HG02970 (cell line): ENCODE measurements at regions not wholly inside any gene's neighbourhood (a gene's known extent, or its start where the extent isn't known, plus 50 kb on each side); places are given as distances from the start of the nearest gene placed in this dataset.

Experiments used
- ATAC-seq: cut with Tn5 transposase; IDR thresholded peaks from one replicate; pipeline ENCODE4 v1.9.1; 2021; ENCODE audit warnings: mild to moderate bottlenecking, moderate library complexity, moderate number of reproducible peaks; ENCODE audit not compliant: unreplicated experiment, low FRiP score

DNA sequence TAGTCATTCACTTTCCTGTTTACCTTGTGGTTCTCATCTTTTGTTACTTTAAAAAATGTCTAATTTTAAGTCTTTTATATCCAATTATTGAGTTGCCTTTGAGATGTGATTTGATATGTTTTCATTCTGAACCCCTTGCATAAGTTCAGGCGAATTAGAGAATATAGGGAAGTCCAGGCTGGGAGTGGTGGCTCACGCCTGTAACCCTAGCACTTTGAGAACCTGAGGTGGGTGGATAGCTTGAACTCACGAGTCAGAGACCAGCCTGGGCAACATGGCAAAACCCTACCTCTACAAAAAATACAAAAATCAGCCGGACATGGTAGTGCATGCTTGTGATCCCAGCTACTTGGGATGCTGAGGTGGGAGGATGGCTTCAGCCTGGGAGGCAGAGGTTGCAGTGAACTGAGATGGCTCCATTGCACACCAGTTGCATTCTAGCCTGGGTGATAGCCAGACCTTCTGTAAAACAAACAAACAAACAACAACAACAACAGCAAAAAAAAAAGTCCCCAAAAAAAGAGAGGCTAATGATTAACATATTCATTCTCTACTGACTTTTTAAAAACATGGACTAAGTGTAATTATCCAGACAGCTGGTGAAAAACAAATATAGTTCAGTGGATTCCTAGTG, 451.1 kb upstream of the RGS6 start:
- ATAC-seq, result no peak

DNA sequence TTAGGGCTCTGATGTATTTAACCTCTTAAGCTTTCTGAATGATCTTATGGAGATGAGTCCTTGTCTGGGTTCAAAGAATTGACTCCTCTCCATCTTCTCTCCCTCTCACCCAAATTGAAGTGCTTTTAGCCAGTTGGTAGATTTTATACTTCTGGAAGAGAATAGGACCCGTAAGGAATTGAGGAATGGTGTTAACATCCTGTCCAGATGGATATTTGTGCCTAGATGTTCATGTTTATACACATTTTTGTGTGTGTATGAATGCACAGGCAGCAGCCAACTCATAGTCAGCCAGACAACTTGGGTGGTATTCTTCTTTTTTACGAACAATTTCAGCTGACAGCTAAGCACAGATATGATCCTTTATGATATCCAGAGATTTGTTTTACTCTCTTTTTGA, 449.6 kb upstream of the RGS6 start:
- no peak for ATAC-seq

DNA sequence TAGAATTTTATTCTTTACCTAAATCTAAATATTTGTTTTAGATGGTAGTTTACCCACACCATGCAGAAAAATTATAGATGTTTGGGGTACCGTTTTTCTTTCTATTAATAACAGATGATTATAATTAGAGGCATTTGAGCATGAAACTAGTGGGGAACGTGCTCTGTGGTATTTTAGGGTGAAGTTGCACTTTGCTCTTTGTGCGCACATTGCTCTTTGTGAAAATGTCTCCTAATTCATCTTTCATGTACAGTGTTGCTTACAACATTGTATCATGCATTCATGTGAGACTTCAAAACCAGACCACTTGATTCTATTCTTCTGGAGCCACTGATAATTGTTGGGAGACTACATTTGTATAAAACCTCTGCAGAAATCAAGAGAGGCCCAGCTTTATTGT, 449.1 kb upstream of the RGS6 start:
- no peak for ATAC-seq

DNA sequence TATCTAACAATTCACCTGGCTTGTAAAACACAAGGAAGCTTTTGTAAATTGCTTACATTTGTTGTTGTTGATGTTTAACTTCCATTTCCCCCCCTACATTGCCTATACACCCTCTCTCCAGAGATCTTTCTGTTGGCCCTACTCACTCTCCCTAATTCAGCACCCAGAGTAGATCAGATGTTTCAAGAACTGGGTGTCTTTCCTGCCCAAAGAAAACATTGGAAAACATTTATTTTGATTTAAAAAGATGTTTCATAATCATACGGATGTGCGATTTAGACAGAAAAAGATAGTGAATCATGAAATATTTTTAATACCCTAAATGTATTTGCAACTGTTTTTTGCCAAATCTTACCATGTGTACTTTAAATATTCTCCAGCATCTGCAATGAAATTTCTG, 446.4 kb upstream of the RGS6 start:
- no peak for ATAC-seq

DNA sequence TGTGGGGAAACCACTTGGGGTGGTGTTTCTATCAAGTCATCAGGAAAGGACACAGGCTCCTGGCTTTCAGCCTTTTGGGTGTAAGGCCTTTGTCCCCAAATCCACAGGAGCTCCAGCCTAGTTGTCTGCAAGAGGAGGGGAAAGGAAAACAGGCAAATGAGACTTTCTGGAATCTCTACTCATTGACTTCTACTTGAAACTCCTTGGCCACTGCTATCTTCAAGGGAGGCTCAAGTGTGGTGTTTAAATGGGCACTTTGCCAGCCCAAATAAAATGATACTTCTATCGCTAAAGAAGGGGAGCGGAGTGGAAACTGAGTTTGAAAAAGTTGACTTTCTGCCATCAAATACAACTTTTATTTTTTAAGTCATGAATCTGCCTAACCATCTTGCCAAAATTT, 445.9 kb upstream of the RGS6 start:
- no peak for ATAC-seq

DNA sequence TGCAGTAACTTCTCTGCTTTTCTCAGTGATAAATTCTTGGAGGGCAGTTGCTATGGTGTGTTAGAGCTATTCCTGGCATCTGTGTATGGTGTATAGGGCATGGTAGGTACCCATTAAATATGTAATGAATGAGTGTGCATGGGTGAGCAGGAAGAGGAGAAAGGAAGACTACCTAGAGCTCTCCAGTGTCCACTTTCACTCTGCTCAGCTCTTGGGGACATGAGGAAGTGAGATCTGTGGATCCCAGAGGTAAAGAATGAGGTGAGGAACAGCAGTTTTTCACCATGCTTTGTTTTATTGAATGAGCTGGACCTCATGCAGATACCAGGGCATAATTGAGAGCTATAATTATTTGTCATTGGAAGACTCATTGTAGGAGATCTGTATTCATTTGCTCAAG, 444.8 kb upstream of the RGS6 start:
- ATAC-seq, result no peak

DNA sequence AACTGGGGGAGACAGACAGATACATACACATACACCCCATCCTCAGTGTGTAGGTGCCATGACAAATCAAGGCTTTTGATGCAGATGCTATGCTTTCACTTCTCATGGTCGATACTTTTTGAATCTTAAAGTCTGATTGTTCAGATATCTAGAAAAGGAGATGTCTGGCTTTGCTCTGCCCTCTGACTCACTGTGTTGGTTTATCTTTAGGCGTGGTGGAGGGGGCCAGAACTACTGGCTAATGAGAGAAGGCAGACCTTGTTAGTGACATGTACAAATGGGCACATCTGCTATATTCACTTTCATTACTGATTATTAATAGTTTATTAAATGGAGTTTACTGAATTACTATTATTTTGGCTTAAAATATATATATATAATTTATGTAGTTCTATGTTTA, 444.3 kb upstream of the RGS6 start:
- ATAC-seq, result no peak

DNA sequence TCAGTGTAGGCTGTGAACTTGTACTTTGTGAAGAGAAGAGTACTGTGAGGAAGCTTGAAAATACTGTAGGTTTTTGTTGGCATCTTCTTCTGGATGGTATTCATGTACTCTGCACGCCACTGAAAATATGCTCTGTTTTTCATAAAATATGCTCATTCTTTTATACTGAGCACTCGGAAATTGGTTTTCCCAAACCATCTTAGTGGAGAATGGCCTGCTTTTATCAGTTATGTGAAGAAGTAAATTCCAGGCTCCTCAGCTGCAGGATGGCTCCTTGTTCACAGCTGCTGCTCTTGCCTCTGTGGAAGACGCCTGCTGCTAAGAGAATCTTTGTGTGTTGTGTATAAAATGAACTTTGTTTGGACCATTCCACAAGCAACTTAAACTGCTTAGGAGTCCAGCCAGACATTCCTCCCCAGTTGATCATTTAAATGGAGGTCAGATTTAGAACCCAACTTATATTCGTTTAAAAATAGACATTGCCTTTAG, 443.5 kb upstream of the RGS6 start:
- no peak for ATAC-seq

DNA sequence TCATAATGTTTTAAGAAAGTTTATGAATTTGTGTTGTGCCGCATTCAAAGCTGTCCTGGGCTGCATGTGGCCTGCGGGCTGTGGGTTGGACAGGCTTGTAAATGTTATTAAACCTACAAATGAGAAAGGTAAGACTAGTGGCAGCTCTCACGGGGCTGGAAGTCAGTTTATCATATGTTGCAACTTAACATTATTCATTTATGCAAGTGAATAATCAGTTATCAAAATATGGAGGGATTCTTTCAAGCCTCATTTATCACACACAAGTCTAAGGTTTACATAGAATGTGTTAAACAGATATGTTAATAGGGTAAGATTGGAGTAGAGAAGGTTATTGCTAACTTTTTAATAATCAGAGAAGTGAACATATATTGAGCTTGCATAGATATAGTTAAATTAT, 442.5 kb upstream of the RGS6 start:
- ATAC-seq, result no peak

DNA sequence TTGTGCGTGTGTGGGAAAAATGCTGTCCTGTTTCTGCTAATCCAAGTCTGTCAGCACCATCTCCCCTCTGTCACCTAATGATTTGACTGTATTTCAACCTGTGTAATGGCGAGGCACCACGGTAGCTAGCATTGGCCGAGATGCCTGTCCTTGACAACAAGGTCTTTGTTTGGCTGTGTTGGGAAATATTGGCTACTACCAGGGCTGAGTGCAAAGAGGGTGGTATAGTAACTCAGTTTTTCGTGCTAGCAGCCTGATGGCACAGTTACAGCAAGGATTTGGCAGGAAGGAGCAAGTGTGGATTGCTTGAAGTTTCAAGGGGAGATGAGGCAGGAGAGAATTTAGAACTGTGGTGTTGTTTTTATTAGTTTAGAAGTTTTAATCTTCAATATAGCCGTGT, 440.3 kb upstream of the RGS6 start:
- no peak for ATAC-seq

DNA sequence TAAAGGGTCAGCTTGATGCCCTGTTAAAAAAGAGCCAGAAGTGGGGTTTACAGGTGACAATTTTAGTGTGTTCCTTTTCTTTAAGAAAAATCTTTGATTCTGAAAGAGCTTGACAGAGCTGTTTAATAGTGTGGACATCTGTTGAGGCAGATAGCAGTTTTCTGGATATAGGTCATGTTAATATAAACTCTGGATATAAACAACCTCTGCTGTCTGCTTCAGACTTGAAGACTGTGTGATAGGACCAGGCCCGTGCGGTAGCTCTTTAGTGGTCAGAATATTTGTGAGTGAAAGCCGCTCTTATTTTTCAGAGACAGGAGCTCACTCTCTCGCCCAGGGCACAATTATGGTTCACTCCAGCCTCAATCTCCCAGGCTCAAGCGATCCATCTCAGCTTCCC, 439.9 kb upstream of the RGS6 start:
- ATAC-seq, result no peak

DNA sequence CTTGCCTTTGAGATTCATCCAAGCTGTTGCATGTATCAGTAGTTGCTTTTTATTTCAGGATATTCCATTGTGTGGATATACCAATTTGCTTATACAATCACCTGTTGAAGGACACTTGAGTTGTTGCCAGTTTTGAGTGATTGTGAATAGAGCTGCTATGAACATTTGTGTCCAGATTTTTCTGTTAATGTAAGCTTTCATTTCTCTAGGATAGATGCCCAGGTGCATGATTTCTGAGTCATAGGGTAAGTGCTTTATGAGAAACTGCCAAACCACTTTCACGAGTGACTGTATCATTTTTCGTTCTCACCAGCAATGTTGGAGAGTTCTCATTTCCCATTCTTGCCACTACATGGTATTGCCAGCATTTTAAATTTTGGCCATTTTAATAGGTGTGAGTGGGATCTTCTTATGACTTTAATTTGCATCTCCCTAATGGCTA, 434.6 kb upstream of the RGS6 start:
- ATAC-seq, result peak; percentile 79

DNA sequence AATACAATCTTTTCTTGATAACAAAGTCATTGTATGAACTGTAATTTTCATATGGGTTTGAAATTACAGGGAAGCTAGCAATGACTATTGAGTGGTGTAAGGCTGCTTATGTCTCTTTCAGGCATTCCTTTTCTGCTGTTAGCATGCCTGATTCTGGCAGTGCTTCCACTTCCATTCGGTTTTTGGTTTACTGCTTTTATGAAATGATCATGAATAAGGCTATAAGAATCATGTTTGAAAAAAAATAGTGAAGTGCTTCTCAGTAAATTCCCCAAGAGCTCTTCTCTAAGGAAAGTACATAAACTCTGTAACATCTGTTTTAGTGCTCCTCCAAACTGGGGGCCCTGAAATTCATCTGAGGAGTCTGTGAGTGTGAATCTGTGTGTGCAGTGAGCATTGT, 434.0 kb upstream of the RGS6 start:
- peak; percentile 17 for ATAC-seq

DNA sequence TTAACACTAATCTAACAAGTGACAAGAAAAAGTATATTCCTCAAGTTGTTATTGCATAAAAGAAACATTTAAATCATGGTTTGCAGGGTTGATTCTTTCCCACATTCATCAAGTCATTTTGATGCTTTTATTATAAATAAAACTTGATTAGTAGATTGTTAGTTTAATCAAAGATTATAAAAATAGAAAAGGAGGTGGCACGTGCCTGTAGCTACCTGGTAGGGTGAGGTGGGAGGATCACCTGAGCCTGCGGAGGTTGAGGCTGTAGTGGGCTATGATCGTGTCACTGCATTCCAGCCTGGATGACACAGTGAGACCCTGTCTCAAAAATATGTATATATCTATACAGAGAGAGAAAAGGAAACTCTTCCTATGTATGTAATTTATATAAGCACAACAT, 433.2 kb upstream of the RGS6 start:
- no peak for ATAC-seq

DNA sequence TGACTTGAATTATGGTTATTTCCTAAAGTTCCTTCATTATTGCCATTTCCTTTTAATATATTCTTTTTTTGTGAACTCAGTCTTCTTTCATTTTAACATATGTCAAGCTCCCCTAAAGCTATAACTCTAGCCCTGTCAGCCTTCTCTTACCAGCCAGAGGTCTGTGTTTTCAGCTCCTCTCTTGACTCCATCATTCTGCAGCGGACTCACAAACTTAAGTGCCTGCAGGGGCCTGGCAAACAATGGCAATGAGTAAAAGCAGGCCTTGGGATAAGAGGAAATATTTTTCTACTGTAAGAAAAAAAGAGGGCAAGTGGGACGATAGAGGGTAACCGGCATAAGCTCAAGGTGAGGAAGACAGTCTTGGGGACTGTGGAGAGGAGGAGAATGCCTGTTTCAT, 424.5 kb upstream of the RGS6 start:
- no peak for ATAC-seq

DNA sequence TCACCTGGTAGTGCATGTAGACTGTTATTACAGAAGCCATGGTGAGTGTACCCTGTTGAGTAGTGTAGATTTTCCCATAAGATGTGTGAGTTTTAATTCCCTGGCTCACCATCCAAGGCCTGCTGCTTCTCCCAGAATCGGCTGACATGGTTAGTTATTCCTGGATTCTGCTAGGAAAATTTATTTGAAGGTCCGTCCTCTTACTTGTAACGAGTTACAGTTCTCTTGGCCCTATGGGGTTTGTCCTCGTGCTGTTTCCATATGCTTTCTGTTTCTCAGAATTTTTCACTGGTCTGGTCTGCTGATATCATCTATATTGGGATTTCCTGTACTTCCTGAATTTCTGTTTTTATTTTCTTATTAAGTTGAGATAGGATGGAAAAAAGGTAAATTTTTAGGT, 423.3 kb upstream of the RGS6 start:
- no peak for ATAC-seq

DNA sequence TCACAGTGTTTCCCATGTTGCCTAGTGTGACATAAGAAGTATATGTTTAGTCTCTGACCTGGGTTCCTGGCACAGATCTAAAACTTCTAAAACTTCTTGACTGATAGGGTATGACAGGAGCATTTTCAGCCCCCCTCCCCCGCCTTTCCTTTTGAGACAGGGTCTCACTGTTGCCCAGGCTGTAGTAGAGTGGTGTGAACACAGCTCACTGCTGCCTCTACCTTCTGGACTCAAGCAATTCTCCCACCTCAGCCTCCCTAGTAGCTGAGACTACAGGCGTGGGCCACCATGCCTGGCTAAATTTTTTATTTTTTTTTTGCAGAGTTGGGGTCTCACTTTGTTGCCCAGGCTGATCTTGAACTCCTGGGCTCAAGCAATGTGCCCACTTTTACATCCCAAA, 421.1 kb upstream of the RGS6 start:
- no peak for ATAC-seq

DNA sequence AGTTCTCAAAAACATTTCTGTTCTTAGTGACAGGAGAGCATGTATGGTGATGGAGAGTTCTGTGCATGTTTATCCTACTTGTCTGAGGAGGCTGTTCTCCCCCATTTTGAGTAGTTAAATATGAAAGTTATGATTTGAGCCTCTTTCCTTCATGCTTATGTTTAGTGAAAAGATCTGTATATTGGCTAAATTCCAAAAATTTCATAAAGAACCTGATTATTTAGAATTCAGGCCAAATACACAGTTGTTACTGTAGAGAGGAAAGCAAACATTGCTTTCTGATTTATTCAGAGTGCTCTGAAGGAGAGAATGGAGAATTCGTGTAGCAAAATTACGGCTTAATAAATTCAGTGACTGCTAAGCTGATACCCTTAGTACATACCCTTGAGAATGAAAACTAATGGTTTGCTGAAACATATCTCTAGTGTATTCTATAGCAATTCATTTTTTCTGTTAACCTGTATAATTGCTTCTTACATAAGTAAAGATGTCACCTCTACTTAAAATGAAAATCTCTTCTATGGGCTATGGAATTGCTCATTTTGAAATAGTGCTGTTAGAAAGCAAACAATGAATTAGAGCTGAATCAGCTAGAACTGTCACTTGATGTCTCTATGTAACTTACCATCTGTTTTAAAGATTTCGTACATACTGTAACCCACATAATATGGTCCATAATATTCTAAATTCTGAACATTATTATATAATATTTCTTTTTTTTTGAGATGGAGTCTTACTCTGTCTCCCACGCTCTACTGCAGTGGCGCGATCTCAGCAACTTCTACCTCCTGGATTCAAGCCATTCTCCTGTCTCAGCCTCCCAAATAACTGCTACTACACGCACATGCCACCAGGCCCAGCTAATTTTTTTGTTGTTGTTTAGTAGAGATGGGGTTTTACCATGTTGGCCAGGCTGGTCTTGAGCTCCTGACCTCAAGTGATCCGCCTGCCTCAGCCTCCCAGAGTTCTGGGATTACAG, 417.0 kb upstream of the RGS6 start:
- no peak for ATAC-seq

DNA sequence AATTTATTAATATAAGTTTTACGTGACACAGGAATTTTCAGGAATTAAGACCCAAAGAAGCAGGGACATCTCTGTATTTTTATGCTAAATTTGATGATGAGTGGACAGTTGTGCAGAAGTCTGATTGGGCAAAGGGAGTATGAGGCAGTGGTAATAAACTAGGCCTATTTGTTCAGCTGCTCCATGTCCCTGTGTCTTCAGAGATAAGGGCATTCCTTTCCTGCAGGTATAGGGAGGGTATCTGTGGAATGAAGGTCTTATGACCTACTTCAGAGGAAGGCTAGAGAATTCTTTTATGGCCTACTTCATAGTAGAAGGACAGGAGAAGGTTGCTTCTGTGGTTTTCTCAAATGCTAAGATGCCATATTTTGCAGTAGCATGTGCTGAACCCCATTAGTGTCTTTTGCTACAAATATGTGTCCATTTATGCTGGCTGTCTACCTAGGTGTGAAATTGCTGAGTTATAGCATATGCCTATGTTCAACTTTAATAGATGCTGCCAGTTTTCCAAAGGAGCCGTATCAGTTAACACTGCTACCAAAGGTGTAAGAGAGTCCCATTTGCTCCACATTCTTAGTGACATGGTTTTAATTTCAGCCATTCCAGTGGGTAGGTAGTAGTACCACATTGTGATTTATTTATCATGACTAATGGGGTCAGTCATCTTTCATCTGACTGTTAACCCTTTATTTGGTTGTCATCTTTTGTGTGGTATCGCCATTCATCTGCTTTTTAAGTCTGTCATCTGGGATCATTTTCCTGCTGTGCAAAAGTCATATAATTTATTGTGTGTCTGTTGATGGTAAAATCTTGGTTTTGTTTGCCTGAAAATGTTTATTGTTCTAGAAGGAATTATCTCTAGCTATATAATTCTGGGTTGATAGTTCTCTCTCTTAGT, 410.7 kb upstream of the RGS6 start:
- ATAC-seq, result no peak

DNA sequence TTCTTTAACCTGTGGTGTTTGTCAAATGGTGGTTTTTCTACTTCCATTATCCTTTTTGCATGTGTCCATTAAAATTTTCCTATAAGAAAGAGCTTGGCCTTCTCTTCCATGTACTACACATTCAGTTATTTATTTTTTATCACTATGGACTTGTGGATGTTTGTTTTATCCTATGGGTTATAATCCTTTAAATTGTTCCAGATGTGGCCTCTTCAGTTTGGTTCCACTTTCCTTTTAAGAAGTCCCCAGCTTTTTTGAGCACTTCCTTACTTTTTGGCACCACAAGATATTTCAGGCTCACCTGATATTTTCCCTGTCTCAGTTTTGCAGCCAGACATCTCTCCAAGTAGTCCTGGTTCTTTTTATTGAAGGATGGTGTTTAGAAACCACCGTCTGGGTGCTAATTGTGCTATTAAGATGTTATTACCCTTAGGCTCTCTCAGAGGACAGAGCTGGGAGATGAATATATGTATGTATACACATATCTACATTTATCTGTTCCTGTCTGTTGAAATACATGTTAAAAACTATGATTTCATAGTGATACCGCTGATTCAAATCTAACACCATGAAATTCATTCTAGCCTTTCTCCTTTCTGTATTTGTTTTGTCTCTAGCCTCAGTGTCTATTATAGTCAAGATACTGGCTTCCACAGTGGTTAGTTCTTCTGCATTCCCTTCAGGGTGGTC, 408.5 kb upstream of the RGS6 start:
- peak; percentile 46 for ATAC-seq
